T-cell (primary cell): ENCODE measurements at regions not wholly inside any gene's neighbourhood (a gene's known extent, or its start where the extent isn't known, plus 50 kb on each side); places are given as distances from the start of the nearest gene placed in this dataset.

ENCODE experiments used
- ATAC-seq, 4 experiments: fragments of 200-7000 bp in 3 of 4; fragments of 150-1000 bp in 1 of 4; cut with Tn5 transposase; replicated peaks in 1 of 4; 1 replicate in 3 of 4; 2 replicates in 1 of 4; pipeline ENCODE4 v1.10.0; 2021; ENCODE audit warnings: moderate library complexity in 3 of 4, mild to moderate bottlenecking in 2 of 4, moderate number of reproducible peaks in 1 of 4
- CTCF ChIA-PET, 2 donors: fragments of 300-600 bp; sonication (Branson Sonifier 250); formaldehyde crosslinking; loops; one replicate each; lab custom pipeline; 2022; ENCODE audit warnings: antibody characterized with exemption in 2 of 2; lab: Charles Lee
- POLR2A ChIA-PET, 2 donors: fragments of 300-600 bp; sonication (Branson Sonifier 250); formaldehyde crosslinking; loops; one replicate each; lab custom pipeline; 2022; ENCODE audit warnings: antibody characterized with exemption in 2 of 2; lab: Charles Lee
- DNase-seq, 35 experiments: peaks; one replicate each; pipeline versions ENCODE4 v3.0.0 to v3.0.0-alpha.2; 2013 to 2023
- H3K27ac ChIP-seq: one replicate; pipeline ENCODE4 v1.5.1; 2013; ENCODE audit warnings: low read length
- H3K27me3 ChIP-seq, 2 experiments: replicated peaks in 1 of 2; 1 replicate in 1 of 2; 2 replicates in 1 of 2; pipeline versions ENCODE4 v1.6.1 to v1.7.0; 2013; ENCODE audit warnings: low read length in 1 of 2, mixed read lengths in 1 of 2; ENCODE audit not compliant: control insufficient read depth in 2 of 2, insufficient read depth in 2 of 2; ENCODE audit errors: extremely low read depth in 1 of 2
- H3K36me3 ChIP-seq, 2 donors: 1 replicate in 1 of 2; 2 replicates in 1 of 2; pipeline versions ENCODE4 v1.6.1 to v1.7.0; 2013; ENCODE audit warnings: low read length in 1 of 2; ENCODE audit not compliant: control insufficient read depth in 2 of 2, insufficient read depth in 1 of 2; ENCODE audit errors: extremely low read depth in 1 of 2
- H3K4me1 ChIP-seq, 2 experiments: 1 replicate in 1 of 2; 2 replicates in 1 of 2; pipeline versions ENCODE4 v1.6.1 to v1.7.0; 2013; ENCODE audit warnings: low read length in 2 of 2, mixed read lengths in 1 of 2; ENCODE audit not compliant: insufficient read depth in 2 of 2, control insufficient read depth in 1 of 2; ENCODE audit errors: extremely low read depth in 1 of 2
- H3K4me3 ChIP-seq, 2 donors: 1 replicate in 1 of 2; 2 replicates in 1 of 2; pipeline versions ENCODE4 v1.5.1 to v1.7.0; 2013; ENCODE audit warnings: mild to moderate bottlenecking in 2 of 2, low read length in 1 of 2, moderate library complexity in 1 of 2; ENCODE audit not compliant: control insufficient read depth in 1 of 2; ENCODE audit errors: extremely low read depth in 1 of 2
- H3K9me3 ChIP-seq: 2 replicates; pipeline ENCODE4 v1.7.0; 2013
- H3K27ac Mint-ChIP-seq, 2 donors: one replicate each; pipeline ENCODE4 v1.8.0; 2020 to 2021; ENCODE audit warnings: mild to moderate bottlenecking in 2 of 2, mixed read lengths in 2 of 2
- H3K27me3 Mint-ChIP-seq, 2 donors: one replicate each; pipeline ENCODE4 v1.8.0; 2021 to 2022; ENCODE audit warnings: mixed read lengths in 2 of 2
- H3K36me3 Mint-ChIP-seq: one replicate; pipeline ENCODE4 v1.8.0; 2021; ENCODE audit warnings: mixed read lengths
- H3K4me1 Mint-ChIP-seq, 3 donors: one replicate each; pipeline ENCODE4 v1.8.0; 2020 to 2022; ENCODE audit warnings: mixed read lengths in 3 of 3, mild to moderate bottlenecking in 1 of 3
- H3K4me3 Mint-ChIP-seq, 3 donors: one replicate each; pipeline ENCODE4 v1.8.0; 2020 to 2022; ENCODE audit warnings: mild to moderate bottlenecking in 3 of 3, mixed read lengths in 3 of 3, moderate library complexity in 3 of 3
- H3K9me3 Mint-ChIP-seq, 3 donors: one replicate each; pipeline ENCODE4 v1.8.0; 2020 to 2022; ENCODE audit warnings: mixed read lengths in 3 of 3
- WGBS: methylation state at CpG from one replicate; pipeline ENCODE4 v1.1.5; 2013; ENCODE audit warnings: missing lambda C conversion rate; ENCODE audit not compliant: insufficient coverage; 5-methylcytosine and 5-hydroxymethylcytosine counted together

DNA sequence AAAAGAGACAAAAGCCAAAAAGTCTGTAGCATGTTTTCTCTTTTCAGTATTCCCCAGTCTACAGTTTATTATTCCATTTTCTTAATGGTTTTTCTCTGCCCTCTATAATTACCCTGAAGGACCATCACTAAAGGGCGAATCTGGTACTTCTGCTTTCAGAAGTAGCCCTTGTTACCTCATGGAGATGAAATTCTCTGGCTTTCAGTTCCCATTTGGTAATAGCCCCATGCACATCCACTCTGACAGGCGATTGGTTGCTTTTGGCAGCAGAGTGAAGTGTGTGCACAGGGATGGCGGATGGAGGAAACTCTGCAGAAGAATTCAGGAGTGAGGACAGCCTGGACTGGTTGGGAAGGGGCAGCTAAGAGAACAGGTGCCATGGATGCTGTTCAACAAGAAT, 66.3 kb upstream of the NABP1 start:
- no peak overlapping the region for H3K4me3 Mint-ChIP-seq
- Histone ChIP-seq H3K36me3 (no peaks in the 10 kb centered on the region), H3K27me3 (no peaks in the 10 kb centered on the region), H3K9me3 (no peaks in the 10 kb centered on the region), H3K4me3 (no peak overlapping the region), H3K27ac (no peak overlapping the region), H3K4me1 (no peaks in the 10 kb centered on the region)
- ATAC-seq (no peak), DNase-seq (no peak)
- peaks cover 2 to 9% (median 4%) of the 10 kb centered on the region in 3 donors for H3K4me1 Mint-ChIP-seq
- H3K9me3 Mint-ChIP-seq, result no peaks in the 10 kb centered on the region
- CTCF ChIA-PET, result interaction anchor here in 1 of 2 donors (0.6 kb wide), 1 partner anchor 1022 kb away, joined by 3 read pairs; no protein-coding TSS in a partner anchor
- no peaks in the 10 kb centered on the region for H3K36me3 Mint-ChIP-seq
- no CpG with 5 or more reads among the region's 3 CpGs for WGBS
- POLR2A ChIA-PET, result no interaction called here
- H3K27me3 Mint-ChIP-seq, result no peaks in the 10 kb centered on the region
- H3K27ac Mint-ChIP-seq, result no peak overlapping the region

DNA sequence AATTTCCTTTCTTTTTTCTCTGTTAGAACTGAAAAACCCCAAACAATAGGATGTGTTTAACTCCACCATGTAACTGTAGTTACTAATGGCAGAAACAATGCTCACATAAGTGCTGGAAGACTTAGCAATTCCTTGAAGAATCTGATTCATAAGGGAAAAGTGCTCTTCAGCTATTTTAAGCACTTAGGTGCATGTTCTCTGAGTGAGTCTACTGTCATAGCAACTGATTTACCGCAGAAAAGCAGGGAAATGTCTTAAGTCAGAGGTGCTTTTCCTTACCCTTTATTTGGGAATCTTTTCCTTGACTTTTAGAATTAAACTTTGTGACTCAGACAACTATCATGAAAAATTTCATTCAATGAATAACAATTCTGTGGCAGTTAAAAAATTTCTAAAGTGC, 65.4 kb upstream of the NABP1 start:
- Histone ChIP-seq H3K36me3 (no peaks in the 10 kb centered on the region), H3K4me1 (peaks cover 0 to 7% of the 10 kb centered on the region in 2 experiments), H3K9me3 (no peaks in the 10 kb centered on the region), H3K27me3 (no peaks in the 10 kb centered on the region), H3K4me3 (no peak overlapping the region), H3K27ac (no peak overlapping the region)
- no peaks in the 10 kb centered on the region for H3K27me3 Mint-ChIP-seq
- no peaks in the 10 kb centered on the region for H3K36me3 Mint-ChIP-seq
- ChIA-PET POLR2A (no interaction called here), CTCF (no interaction called here)
- no peak overlapping the region for H3K4me3 Mint-ChIP-seq
- H3K9me3 Mint-ChIP-seq, result no peaks in the 10 kb centered on the region
- ATAC-seq (no peak), DNase-seq (no peak)
- H3K27ac Mint-ChIP-seq, result no peak overlapping the region
- H3K4me1 Mint-ChIP-seq, result peaks cover 6 to 14% (median 8%) of the 10 kb centered on the region in 3 donors
- no CpG with 5 or more reads among the region's 1 CpG for WGBS

DNA sequence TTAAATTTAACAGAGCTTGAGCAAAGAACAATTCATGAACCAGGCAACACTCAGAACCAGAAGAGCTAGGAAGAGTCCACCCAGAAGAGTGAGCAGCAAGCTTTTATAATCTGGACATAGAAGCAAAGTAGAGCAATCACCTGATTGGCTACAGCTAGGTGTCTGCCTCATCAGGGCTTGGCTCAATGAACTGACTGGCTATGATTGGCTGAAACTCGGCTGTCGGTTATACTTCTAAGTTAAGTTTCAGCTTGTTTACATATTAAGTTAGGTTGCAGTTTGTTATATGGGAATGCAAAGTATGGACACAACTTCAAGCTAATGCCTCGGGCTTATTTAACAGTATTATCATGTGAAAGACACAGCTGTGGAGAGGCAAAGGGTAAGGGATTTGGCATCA, 63.2 kb upstream of the NABP1 start:
- ChIA-PET POLR2A (interaction anchor here (0.6 to 1.9 kb wide), 7 partner anchors 8 to 548 kb away, joined by 3 to 14 read pairs (median 3); partner anchors contain the start of gene NABP1 (in 1 of the 2)), CTCF (interaction anchor here (0.7 to 1.1 kb wide), 5 partner anchors 38 to 82 kb away, joined by 3 to 4 read pairs (median 4); no protein-coding TSS in a partner anchor)
- no peak for DNase-seq
- 96% methylated on average over 3 of the region's 3 CpGs for WGBS
- H3K4me3 ChIP-seq, result no peak overlapping the region
- no peak for ATAC-seq
- no peaks in the 10 kb centered on the region for H3K27me3 Mint-ChIP-seq
- H3K36me3 ChIP-seq, result no peaks in the 10 kb centered on the region
- peaks cover 28 to 36% (median 30%) of the 10 kb centered on the region in 3 donors for H3K4me1 Mint-ChIP-seq
- no peaks in the 10 kb centered on the region for H3K27me3 ChIP-seq
- H3K27ac Mint-ChIP-seq, result peak overlapping the region in 1 of 2 donors; percentile 6
- peaks cover 13 to 15% of the 10 kb centered on the region in 2 experiments for H3K4me1 ChIP-seq
- no peak overlapping the region for H3K27ac ChIP-seq
- no peaks in the 10 kb centered on the region for H3K9me3 ChIP-seq
- no peaks in the 10 kb centered on the region for H3K9me3 Mint-ChIP-seq
- no peak overlapping the region for H3K4me3 Mint-ChIP-seq
- H3K36me3 Mint-ChIP-seq, result no peaks in the 10 kb centered on the region

DNA sequence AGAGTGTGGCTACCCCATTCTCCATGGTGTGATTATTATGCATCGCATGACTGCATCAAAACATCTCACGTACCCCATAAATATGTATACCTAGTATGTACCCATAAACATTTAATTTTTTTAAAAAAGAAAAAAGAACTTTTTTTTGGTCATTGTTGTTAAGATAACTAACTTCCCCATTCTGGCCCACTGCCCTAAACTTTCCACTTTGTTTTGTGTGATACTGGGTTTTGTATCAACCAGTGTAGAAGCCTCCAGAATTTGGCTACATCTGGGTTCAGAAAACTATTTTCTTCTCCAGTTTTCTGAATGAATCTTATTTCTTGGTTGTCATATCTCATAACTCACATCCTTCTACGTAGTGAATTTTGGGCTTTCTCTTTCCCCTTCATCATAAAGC, 62.3 kb upstream of the NABP1 start:
- ATAC-seq (no peak), DNase-seq (no peak)
- H3K27me3 Mint-ChIP-seq, result no peaks in the 10 kb centered on the region
- no peaks in the 10 kb centered on the region for H3K9me3 Mint-ChIP-seq
- H3K4me1 Mint-ChIP-seq, result peaks cover 33 to 42% (median 36%) of the 10 kb centered on the region in 3 donors
- ChIA-PET CTCF (interaction anchor here (0.6 to 1.2 kb wide), 4 partner anchors 9 to 66 kb away, joined by 3 to 5 read pairs (median 4); no protein-coding TSS in a partner anchor), POLR2A (interaction anchor here (0.5 to 1.9 kb wide), 3 partner anchors 61 to 171 kb away, joined by 3 to 14 read pairs (median 4); partner anchors contain the start of gene NABP1 (in 1 of the 2))
- H3K27ac Mint-ChIP-seq, result no peak overlapping the region
- Histone ChIP-seq H3K4me3 (no peak overlapping the region), H3K27me3 (no peaks in the 10 kb centered on the region), H3K27ac (no peak overlapping the region), H3K4me1 (peaks cover 13 to 15% of the 10 kb centered on the region in 2 experiments), H3K9me3 (no peaks in the 10 kb centered on the region), H3K36me3 (no peaks in the 10 kb centered on the region)
- no peaks in the 10 kb centered on the region for H3K36me3 Mint-ChIP-seq
- WGBS, result no CpG with 5 or more reads among the region's 3 CpGs
- H3K4me3 Mint-ChIP-seq, result no peak overlapping the region

DNA sequence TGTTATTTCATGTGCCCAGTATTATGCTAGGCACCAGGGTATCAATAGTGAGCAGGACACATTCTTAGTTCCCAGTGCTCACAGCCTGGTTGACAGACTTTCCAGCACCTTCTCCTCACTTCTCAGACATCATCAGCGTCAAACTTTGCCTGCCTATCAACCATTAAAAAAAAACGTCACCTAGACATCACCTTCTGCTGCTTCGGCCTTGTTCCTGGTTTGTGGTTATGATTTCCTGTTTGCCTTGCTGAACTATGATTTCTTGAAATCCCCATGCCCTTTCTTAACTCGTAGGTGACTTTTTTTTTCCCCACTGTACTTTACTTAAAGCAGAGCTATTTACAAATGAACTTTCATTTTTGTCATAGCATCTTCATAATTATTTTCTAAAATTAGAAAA, 60.4 kb upstream of the NABP1 start:
- Histone ChIP-seq H3K27ac (peak overlapping the region; percentile 89), H3K36me3 (no peaks in the 10 kb centered on the region), H3K9me3 (no peaks in the 10 kb centered on the region), H3K27me3 (no peaks in the 10 kb centered on the region), H3K4me3 (no peak overlapping the region), H3K4me1 (peaks cover 13 to 17% of the 10 kb centered on the region in 2 experiments)
- Mint-ChIP-seq H3K36me3 (no peaks in the 10 kb centered on the region), H3K9me3 (no peaks in the 10 kb centered on the region), H3K4me1 (peaks cover 42 to 52% (median 48%) of the 10 kb centered on the region in 3 donors), H3K27ac (peak overlapping the region; percentile 91 to 99), H3K27me3 (no peaks in the 10 kb centered on the region), H3K4me3 (peak overlapping the region in 2 of 3 donors; percentile 6 to 15)
- peak; percentile 86 to 96 (median 92) for ATAC-seq
- ChIA-PET POLR2A (interaction anchor here (0.6 to 2.4 kb wide), 11 partner anchors 9 to 65 kb away, joined by 3 to 48 read pairs (median 6); partner anchors contain the start of gene NABP1 (in 2 of the 2)), CTCF (interaction anchor here in 1 of 2 donors (0.5 to 3.0 kb wide), 13 partner anchors 9 to 545 kb away, joined by 3 to 18 read pairs (median 5); partner anchors contain the start of gene NABP1)
- DNase-seq, result peak in 34 of 35 experiments; percentile 14 to 88 (median 46)
- 0% methylated on average over 1 of the region's 4 CpGs for WGBS

DNA sequence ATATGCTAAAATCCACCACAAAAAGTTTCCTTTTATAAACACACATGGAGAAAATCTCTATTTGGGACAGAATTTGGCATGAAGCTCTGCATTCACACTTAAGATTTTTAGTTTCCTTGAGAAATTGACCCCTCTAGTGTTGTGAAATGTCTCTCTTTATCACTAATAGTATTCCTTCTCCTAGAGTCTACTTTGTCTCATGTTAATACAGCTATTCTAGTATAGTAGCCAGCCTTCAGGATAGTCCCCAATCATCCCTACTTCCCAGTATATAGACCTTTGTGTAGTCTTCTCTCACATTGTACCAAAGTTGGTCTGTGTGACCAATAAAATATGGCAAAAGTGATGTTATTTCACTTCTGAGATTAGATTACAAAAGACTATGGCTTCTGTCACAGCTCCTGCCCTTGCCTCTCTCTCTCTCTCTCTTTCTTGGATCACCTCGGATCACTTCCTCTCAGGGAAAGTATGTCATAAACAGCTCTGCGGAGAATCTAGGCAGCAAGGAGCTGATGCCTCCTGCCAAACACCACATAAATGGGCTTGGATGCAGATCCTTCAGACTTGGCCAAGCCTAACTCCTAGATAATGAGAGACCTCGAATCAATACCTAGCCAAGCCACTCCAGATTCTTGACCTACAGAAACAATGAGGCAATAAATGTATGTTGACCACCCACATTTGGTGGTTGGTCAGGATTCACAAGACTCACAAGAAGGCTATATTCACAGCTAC, 59.7 kb upstream of the NABP1 start:
- H3K4me3 Mint-ChIP-seq, result peak overlapping the region in 2 of 3 donors; percentile 10 to 15
- ATAC-seq (peak in 1 of 4 experiments; percentile 21), DNase-seq (no peak)
- H3K36me3 ChIP-seq, result no peaks in the 10 kb centered on the region
- CTCF ChIA-PET, result interaction anchor here in 1 of 2 donors (0.6 to 3.0 kb wide), 11 partner anchors 8 to 545 kb away, joined by 3 to 18 read pairs (median 5); partner anchors contain the start of gene NABP1
- H3K27me3 Mint-ChIP-seq, result no peaks in the 10 kb centered on the region
- H3K27ac ChIP-seq, result peak overlapping the region; percentile 89
- H3K9me3 Mint-ChIP-seq, result no peaks in the 10 kb centered on the region
- H3K4me3 ChIP-seq, result no peak overlapping the region
- H3K9me3 ChIP-seq, result no peaks in the 10 kb centered on the region
- peak overlapping the region; percentile 91 to 99 for H3K27ac Mint-ChIP-seq
- POLR2A ChIA-PET, result interaction anchor here (0.6 to 2.4 kb wide), 11 partner anchors 8 to 64 kb away, joined by 3 to 48 read pairs (median 6); partner anchors contain the start of gene NABP1 (in 2 of the 2)
- peaks cover 13 to 21% of the 10 kb centered on the region in 2 experiments for H3K4me1 ChIP-seq
- H3K36me3 Mint-ChIP-seq, result no peaks in the 10 kb centered on the region
- H3K4me1 Mint-ChIP-seq, result peaks cover 44 to 57% (median 51%) of the 10 kb centered on the region in 3 donors
- H3K27me3 ChIP-seq, result no peaks in the 10 kb centered on the region
- 20% methylated on average over 1 of the region's 3 CpGs for WGBS
